ENCODE measurements at regions not wholly inside any gene's neighbourhood (a gene's known extent, or its start where the extent isn't known, plus 50 kb on each side); places are given as distances from the start of the nearest gene placed in this dataset.

- TF ChIP-seq CTCF (conservative IDR thresholded peaks at IDR 0.05; ENCODE audit: low read length) (no peak), EZH2phosphoT487 (IDR thresholded peaks at IDR 0.05; ENCODE audit: borderline replicate concordance) (no peak)
Measured at GRCh38 chr7:41255716-41256115, 447.2 kb downstream of the INHBA start.
